ENCODE measurements at regions not wholly inside any gene's neighbourhood (a gene's known extent, or its start where the extent isn't known, plus 50 kb on each side); places are given as distances from the start of the nearest gene placed in this dataset.

DNA sequence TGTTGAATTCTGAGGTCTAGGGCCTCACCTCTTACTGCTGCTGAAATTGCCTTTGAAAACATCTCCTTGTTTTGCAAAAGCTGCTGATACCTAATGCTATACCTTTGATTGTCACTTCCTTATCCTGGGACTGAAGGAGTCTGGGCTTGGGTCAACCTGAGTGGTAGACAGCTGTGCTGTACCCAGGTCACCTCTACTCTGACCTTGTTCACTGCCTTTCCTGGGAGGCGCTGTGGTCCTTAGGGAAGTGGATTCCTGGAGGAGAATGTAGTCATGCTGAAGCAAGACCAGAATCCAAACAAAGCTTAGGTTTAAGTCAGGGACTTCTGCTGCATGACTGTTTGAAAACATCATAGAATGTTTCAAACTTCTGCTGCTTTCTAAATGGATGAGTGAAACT lies 191.4 kb downstream of the SNAPC1 start:
- no peak for TF ChIP-seq CTCF (IDR thresholded peaks at IDR 0.05)
- no peaks in the 10 kb centered on the region for H3K36me3 Mint-ChIP-seq (ENCODE audit: unreplicated experiment)
- no peak for DNase-seq (ENCODE audit: extremely low spot score, unreplicated experiment)
- no peak overlapping the region for H3K4me3 Mint-ChIP-seq (ENCODE audit: unreplicated experiment)
- no peaks in the 10 kb centered on the region for H3K4me1 Mint-ChIP-seq (ENCODE audit: unreplicated experiment)
- H3K9me3 Mint-ChIP-seq (ENCODE audit: unreplicated experiment), result peaks cover 9% of the 10 kb centered on the region
- no peak overlapping the region for H3K27ac Mint-ChIP-seq (ENCODE audit: unreplicated experiment)
- no peaks in the 10 kb centered on the region for H3K27me3 Mint-ChIP-seq (ENCODE audit: unreplicated experiment)

GRCh38 chr14:61954306-61954705 lies 192.1 kb downstream of the SNAPC1 start:
- H3K36me3 Mint-ChIP-seq (ENCODE audit: unreplicated experiment), result no peaks in the 10 kb centered on the region
- no peak for TF ChIP-seq CTCF (IDR thresholded peaks at IDR 0.05)
- H3K4me3 Mint-ChIP-seq (ENCODE audit: unreplicated experiment), result no peak overlapping the region
- H3K27ac Mint-ChIP-seq (ENCODE audit: unreplicated experiment), result no peak overlapping the region
- H3K27me3 Mint-ChIP-seq (ENCODE audit: unreplicated experiment), result no peaks in the 10 kb centered on the region
- no peak for DNase-seq (ENCODE audit: extremely low spot score, unreplicated experiment)
- H3K4me1 Mint-ChIP-seq (ENCODE audit: unreplicated experiment), result no peaks in the 10 kb centered on the region
- peaks cover 9% of the 10 kb centered on the region for H3K9me3 Mint-ChIP-seq (ENCODE audit: unreplicated experiment)

- Mint-ChIP-seq H3K36me3 (ENCODE audit: unreplicated experiment) (no peaks in the 10 kb centered on the region), H3K27me3 (ENCODE audit: unreplicated experiment) (no peaks in the 10 kb centered on the region), H3K4me1 (ENCODE audit: unreplicated experiment) (no peaks in the 10 kb centered on the region), H3K4me3 (ENCODE audit: unreplicated experiment) (no peak overlapping the region), H3K9me3 (ENCODE audit: unreplicated experiment) (peaks cover 9% of the 10 kb centered on the region), H3K27ac (ENCODE audit: unreplicated experiment) (no peak overlapping the region)
- no peak for DNase-seq (ENCODE audit: extremely low spot score, unreplicated experiment)
- no peak for TF ChIP-seq CTCF (IDR thresholded peaks at IDR 0.05)
These were observed 194.3 kb downstream of the SNAPC1 start for GRCh38 chr14:61956517-61956916.

DNA sequence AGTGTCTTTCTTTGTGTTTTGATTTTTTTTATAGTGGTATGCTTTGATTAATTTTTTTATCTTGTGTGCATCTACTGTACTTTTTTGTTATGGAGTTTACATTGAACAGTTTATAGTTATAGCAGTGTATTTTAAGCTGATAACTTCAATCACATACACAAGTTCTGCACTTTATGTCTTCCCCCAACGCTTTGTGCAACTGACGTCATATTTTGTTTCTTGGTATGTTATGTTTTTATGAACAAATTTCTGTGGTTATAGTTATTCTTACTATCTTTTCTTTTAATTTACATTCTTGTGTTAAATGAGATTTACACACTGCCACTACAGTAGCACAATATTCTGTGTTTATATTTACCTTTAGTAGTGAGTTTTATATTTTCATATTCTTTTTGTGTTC lies 197.1 kb downstream of the SNAPC1 start:
- no peak for DNase-seq (ENCODE audit: extremely low spot score, unreplicated experiment)
- no peaks in the 10 kb centered on the region for H3K36me3 Mint-ChIP-seq (ENCODE audit: unreplicated experiment)
- H3K27ac Mint-ChIP-seq (ENCODE audit: unreplicated experiment), result no peak overlapping the region
- H3K9me3 Mint-ChIP-seq (ENCODE audit: unreplicated experiment), result peaks cover 15% of the 10 kb centered on the region
- H3K27me3 Mint-ChIP-seq (ENCODE audit: unreplicated experiment), result no peaks in the 10 kb centered on the region
- H3K4me1 Mint-ChIP-seq (ENCODE audit: unreplicated experiment), result no peaks in the 10 kb centered on the region
- H3K4me3 Mint-ChIP-seq (ENCODE audit: unreplicated experiment), result no peak overlapping the region
- no peak for TF ChIP-seq CTCF (IDR thresholded peaks at IDR 0.05)

GRCh38 chr14:61961369-61961768 lies 199.1 kb downstream of the SNAPC1 start:
- H3K4me3 Mint-ChIP-seq (ENCODE audit: unreplicated experiment), result no peak overlapping the region
- no peak overlapping the region for H3K27ac Mint-ChIP-seq (ENCODE audit: unreplicated experiment)
- H3K4me1 Mint-ChIP-seq (ENCODE audit: unreplicated experiment), result peaks cover 14% of the 10 kb centered on the region
- TF ChIP-seq CTCF (IDR thresholded peaks at IDR 0.05), result no peak
- no peaks in the 10 kb centered on the region for H3K27me3 Mint-ChIP-seq (ENCODE audit: unreplicated experiment)
- H3K36me3 Mint-ChIP-seq (ENCODE audit: unreplicated experiment), result no peaks in the 10 kb centered on the region
- H3K9me3 Mint-ChIP-seq (ENCODE audit: unreplicated experiment), result peaks cover 9% of the 10 kb centered on the region
- no peak for DNase-seq (ENCODE audit: extremely low spot score, unreplicated experiment)
